Activated CD4-positive, alpha-beta T cell treated with anti-CD3 and anti-CD28 coated beads, Interleukin-10, Interleukin-2, amounts not matched to agents 100 ng/mL and 50 ng/mL, durations not matched to agents 16 hours and 8 hours (primary cell): ENCODE measurements at regions not wholly inside any gene's neighbourhood (a gene's known extent, or its start where the extent isn't known, plus 50 kb on each side); places are given as distances from the start of the nearest gene placed in this dataset.
"Not testable (repeated sequence)": the region's sequence is repeated elsewhere in the genome, so short reads cannot be mapped to it uniquely, and the experiment has no call there.

ENCODE experiments used
- DNase-seq: peaks from one replicate; pipeline ENCODE4 v3.0.0-alpha.2; 2020

DNA sequence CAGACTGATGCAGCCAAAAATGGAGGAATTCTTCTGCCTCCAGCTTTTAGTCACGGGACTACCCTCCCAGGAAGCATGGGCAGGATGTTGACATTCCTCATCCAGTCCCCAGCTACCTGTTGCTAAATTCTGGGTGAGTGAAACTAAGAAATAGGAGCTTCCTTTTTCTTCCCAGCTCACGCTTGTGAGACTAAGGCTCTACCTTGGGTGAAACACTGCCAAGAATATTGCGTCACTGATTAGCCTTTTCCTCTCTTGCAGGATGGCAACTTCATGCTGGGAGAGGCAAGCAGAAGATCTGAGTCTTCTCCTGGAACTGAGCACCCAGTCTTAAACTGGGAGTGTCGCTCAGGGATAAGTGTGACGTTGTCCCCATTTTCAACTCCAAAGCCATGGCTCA is 59.7 kb downstream of the RNU2-63P start:
- DNase-seq, result not testable (repeated sequence)

GRCh38 chr2:87949008-87949407 is 67.3 kb downstream of the RNU2-63P start:
- DNase-seq, result not testable (repeated sequence)

- not testable (repeated sequence) for DNase-seq
Observed at GRCh38 chr2:87946644-87947370, 69.5 kb downstream of the RNU2-63P start.

DNA sequence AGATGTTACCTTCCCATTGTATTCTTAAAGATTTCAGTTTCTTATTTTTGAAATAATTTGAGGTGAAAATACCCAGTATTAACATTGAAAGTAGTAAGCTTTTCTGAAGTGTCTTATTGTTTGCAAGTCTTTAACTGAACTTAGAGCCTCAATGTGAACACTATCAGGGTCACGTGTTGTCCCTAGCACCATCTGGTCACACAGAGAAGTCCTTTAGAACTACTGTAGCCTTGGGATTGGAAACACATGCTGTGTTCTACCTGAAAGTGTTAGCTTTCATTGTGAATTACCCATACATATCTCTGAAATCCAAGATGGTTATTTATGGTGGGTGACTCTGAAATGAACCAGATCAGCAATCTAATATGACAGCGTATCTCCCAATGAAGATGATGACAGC is 77.0 kb downstream of the RNU2-63P start:
- DNase-seq, result not testable (repeated sequence)

DNA sequence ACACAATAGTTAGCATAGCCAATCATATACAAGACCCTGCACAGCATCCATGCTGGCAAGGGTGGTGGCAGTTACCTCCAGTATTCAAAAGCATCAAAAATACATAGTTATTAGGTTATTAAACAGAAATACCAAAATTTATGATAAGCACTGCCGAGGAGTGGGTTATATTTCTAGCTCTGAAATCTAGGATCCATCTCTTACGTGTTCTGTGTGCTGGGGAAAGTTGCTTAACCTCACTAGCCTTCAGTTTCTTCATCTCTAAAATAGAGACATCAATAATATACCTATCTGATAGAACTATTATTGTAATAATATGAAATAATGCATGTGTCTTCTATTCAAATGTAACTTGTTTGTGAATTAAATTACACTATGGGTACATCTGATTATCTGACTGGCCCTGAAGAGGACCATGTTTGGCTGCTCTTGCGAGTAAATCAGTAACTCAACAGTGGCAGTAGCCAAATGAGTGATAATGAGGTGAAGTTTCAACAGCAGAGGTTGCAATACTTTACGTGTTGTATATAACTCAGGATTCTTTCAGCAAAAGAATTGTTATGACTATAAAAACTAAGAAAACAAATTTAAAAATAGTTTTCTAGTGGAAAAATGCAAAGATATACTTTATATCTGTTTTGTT is 93.5 kb upstream of the RGPD2 start:
- DNase-seq, result not testable (repeated sequence)

GRCh38 chr2:87917194-87917593 is 91.6 kb upstream of the RGPD2 start:
- not testable (repeated sequence) for DNase-seq

DNA sequence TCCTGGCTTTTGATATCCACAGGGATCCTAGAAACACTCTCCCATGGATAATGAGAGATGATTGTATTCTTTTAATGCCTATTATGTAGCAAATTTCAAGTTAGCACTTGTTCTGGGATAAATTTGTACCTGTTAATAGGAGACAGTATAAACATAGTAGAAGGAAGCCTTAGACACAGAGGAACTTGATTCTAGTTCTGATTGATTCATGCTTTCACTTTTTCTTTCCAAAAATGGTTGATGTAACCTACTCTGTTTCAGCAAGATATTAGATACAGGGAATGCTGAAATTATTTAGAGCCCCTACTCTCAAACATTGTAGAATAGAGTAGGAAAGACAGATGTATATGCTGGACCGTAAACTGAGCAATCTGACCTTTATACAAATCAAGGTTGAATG is 85.3 kb upstream of the RGPD2 start:
- not testable (repeated sequence) for DNase-seq

DNA sequence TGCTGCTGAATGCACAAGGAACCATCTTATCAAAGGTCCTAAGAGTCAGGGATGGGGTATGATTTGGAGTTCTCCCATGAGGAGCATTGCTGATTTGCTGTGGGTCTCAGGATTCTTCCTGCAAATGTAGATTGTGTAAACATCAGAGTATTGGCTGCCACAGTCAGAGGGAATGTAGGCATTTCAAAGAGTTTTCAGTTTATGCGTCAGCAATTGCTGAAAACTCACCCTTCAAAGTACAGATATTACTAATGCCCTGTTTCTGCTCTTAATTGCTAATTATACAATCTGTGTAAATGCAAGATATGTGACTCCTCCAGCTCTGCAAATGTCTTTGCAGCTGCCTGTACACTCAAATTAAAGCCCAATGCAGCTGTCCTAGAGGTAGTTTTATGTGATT is 83.4 kb upstream of the RGPD2 start:
- peak; percentile 64 for DNase-seq

GRCh38 chr2:87907556-87908099 is 82.0 kb upstream of the RGPD2 start:
- peak; percentile 1 for DNase-seq

GRCh38 chr2:87903242-87904114 is 77.9 kb upstream of the RGPD2 start:
- DNase-seq, result not testable (repeated sequence)

GRCh38 chr2:87883659-87884058 is 58.1 kb upstream of the RGPD2 start:
- not testable (repeated sequence) for DNase-seq
